Left kidney (tissue), 1 donor: ENCODE measurements at regions not wholly inside any gene's neighbourhood (a gene's known extent, or its start where the extent isn't known, plus 50 kb on each side); places are given as distances from the start of the nearest gene placed in this dataset.
A peak's percentile ranks its signal among the peaks of the same experiment; 100 is the strongest.
"Not testable (repeated sequence)": the region's sequence is repeated elsewhere in the genome, so short reads cannot be mapped to it uniquely, and the experiment has no call there.

Source experiments
- DNase-seq: peaks from one replicate; pipeline ENCODE4 v3.0.0-alpha.2; 2013

GRCh38 chr7:13198727-13199126 lies 511.3 kb downstream of the ARL4A start:
- DNase-seq, result no peak

- no peak for DNase-seq
Observed at GRCh38 chr7:13201628-13202027, 514.2 kb downstream of the ARL4A start.

DNA sequence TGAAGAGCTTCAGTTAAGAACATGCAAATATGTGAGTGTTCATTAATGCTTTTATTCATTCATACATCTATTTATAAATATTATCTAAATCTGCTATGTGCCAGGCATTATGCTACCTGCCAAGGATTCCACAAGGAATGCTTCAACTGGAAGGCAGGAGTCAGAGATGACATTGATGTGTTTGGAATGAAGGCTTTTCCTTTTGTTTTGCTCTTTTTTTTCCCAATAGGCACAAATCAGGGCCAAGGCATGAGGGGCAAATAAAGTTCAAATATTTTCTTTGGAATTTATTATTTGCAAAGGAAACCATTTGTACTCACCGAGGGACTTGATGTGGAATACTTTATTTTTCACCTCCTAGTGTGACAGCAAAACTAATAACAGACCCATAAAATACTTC lies 530.3 kb downstream of the ARL4A start:
- no peak for DNase-seq

GRCh38 chr7:13225068-13225467 lies 537.6 kb downstream of the ARL4A start:
- DNase-seq, result no peak

DNA sequence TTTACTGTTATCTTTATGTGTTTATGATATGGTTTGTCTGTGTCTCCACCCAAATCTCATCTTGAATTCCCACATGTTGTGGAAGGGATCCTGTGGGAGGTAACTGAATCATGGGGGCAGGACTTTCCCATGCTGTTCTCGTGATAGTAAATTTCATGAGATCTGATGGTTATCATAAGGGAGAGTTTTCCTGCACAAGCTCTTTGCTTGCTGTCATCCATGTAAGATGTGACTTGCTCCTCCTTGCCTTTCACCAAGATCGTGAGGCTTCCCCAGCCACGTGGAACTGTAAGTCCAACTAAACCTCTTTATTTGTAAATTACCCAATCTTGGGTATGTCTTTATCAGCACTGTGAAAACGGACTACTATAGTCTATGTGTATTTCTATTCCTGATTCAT lies 539.0 kb downstream of the ARL4A start:
- no peak for DNase-seq

DNA sequence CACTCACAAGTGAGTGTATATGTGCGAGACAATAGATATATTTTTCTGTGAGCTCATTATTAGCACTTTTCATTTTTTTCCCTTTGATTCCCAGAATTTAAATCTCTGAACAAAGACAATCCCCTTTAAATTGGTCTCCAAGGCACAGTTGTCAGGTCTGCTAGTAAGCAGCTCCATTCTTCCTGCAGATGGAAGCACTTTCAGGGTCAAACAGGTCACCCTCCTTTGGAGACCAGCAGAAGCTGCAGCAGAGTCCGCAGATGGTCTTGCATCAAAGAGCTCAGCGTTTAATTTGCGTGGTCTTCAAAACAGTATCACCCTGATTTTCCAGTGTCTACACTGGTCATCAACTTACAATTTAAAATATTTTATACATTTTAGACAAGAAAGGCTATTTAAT lies 543.8 kb downstream of the ARL4A start:
- DNase-seq, result no peak

DNA sequence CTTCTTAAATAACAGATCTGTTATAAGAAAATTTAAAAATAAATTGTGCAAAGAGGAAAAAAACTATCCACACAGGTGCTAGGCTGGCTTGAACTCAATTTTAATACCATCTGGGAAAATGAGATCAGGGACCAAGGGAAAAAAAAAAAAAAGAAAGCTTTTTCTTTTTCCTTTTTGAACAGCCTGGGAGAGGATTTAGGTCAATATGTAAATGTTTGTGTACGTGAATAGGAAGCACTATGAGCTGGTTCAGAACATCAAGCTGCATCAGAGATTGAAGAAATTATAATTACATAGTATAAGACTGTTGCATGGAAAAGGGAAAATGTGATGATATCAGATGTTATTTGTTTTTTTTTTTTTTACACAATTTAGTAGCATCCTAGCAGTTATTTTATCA lies 548.0 kb downstream of the ARL4A start:
- no peak for DNase-seq

- DNase-seq, result no peak
Observed at GRCh38 chr7:13236026-13236425, 548.6 kb downstream of the ARL4A start.

DNA sequence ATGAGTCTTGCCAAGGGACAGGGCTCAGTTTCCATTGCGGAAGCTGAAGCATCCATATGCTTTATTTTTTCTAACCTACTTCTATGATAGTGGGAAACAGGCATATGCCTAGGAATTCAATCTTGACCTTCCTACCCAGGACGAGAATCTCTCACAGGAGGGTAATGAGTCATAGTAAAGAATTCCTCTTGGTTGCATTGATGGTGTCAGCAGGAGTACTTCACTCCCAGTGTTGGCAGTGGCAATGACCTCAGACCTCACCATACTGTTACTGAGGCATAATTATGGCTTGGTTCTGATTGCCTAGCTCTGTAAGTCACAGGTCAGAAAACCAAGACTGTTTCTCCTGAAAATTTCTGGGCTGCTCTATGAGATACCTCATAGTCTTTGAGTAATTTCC lies 552.9 kb downstream of the ARL4A start:
- no peak for DNase-seq

DNA sequence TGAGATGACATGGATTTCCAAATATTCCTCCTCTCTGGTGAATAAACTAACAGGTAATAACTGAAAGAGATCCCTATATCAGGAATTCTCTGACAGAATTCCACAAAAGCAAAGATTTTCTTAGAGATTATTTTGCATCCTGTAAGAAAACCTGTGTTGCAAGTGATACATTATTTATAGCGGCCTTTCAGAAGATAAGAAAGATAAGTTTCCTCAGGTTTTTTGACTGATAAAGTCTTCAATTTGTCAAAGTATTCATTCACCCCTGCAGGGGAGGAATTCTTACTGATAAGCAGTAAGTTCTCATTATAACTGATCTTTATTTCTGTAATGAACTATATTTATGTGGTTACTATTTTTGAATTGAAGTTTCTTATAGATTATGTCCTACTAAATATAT lies 554.0 kb downstream of the ARL4A start:
- no peak for DNase-seq

DNA sequence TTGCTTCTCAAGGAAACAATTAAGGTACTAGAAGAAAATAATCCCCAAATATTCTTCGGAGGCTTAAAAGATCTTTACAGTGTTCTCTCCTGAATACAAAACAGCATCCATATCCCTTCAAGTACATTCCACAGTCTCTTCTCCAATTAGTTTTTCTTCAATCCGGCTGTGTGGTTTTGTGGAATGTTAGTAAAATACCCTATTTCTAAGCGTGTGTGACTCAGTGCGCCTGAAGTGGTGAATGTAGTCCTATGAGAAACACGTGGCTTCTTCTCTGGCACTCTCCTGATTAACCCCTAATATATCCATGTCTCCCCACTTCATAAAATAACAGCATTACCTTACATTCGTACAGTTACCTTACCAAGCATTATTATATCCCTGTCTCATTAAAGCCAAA lies 570.2 kb downstream of the ARL4A start:
- no peak for DNase-seq

DNA sequence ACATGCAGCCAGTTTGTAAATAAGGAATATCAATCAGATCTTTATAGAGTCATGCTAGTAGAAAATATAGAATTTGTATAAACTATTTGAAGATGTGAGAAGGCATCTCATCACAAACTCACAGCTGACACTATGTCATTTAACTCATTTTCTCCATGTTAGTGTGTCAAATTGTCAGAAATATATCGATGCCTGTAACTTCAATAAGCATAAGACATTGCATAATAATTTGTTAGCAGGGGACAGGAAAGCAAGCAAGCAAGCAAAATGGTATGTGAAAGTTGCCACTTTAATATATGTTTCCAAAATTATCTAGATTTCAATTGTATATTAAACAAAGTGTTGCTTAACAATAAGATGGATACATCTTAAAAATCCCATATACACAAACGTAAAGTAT lies 571.0 kb downstream of the ARL4A start:
- no peak for DNase-seq

- DNase-seq, result no peak
Observed at GRCh38 chr7:13259930-13260329, 572.5 kb downstream of the ARL4A start.

- peak; percentile 41 for DNase-seq
Observed at GRCh38 chr7:13262929-13263530, 575.6 kb downstream of the ARL4A start.

DNA sequence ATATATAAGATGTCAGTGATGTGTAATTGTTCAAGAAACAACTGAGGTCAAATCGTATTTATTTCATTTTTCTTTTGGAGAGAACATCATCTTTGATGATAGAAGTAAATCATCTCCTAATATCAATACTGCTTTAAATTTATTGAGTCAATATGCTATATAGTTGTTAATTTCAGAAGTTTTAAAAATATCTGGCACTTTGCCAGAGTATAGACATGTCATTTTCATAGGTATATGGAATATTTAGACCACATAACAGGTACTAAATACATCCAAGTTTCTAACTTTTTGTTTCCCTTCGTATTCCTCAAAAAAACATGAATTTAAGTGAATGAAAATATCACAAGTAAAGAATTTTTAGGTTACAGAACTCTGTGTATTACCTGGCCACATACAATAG lies 577.8 kb downstream of the ARL4A start:
- no peak for DNase-seq

- not testable (repeated sequence) for DNase-seq
Observed at GRCh38 chr7:13274205-13274604, 586.8 kb downstream of the ARL4A start.

GRCh38 chr7:13276977-13277376 lies 589.5 kb downstream of the ARL4A start:
- DNase-seq, result no peak

- DNase-seq, result no peak
Observed at GRCh38 chr7:13278020-13278419, 590.6 kb downstream of the ARL4A start.

DNA sequence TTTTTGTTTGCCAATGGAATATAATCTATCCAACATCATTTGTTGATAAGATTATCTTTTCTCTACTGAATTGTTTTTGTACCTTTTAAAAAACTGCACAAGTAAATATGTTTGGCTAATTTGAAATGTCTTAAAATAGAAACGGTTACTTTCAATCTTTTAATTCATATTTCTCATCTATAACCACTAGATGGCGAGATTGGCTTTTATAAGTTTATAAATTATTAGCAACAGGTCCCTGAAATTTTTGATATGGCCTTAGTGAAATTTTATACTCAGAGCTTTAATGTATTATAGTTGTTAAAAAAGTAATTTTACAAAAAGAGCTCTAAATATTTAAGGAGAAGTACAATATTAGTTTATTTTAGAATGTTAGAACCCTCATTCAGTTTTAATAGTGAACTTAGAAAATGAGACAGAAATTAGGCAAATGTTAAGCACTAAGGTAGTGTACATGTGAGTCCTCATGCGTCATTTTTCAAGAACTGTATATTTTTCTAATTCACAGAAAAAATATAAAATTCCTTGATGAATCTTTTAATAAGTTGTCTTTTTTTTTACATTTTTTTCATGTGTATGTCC lies 592.5 kb downstream of the ARL4A start:
- no peak for DNase-seq

DNA sequence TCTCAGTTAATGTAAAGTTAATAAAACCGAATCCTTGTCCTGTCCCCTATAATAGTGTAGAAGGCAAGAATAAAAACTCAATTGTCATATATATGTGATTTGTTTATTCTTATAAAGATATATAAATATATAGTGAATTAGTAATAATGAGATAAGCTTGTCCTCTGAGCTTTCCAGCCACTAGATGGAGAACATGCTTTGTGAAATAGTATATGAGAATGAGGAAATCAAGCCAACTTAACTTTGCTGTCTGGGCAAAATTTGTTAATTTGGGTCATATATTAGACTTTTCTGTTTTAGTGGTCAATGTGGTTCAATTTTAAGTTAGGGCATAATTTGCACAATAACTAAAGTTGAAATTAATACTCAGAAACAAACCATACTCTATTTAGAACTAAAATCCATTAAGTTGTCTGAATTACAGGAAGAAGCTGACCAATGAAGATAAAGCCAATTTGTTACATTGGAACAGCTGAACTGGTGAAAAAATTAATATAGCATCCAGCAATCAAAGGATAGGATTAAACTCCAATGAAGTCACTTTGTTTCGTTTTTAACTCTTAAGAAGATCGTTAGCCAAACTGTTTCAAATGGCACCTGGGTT lies 595.0 kb downstream of the ARL4A start:
- no peak for DNase-seq

GRCh38 chr7:13286916-13287315 lies 599.5 kb downstream of the ARL4A start:
- no peak for DNase-seq

- no peak for DNase-seq
Observed at GRCh38 chr7:13288516-13288915, 601.1 kb downstream of the ARL4A start.

DNA sequence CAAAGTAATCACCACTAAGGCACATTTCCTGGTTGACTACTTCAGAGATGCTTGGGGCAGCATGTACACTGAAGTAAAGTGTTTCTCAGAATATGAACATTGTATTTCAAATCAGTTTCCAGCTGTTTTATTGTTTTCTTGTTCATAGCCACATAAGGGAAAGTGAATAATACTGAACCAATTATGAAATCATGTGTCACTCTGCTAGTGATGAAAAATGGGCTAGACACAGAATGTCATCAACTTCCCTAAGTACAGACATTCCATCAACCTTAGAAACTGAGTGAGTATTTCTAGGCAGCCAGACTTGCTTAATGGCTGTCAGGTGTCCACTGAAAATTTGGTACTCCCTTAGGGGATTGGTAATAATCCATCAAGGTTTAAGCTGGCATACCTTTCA lies 603.5 kb downstream of the ARL4A start:
- DNase-seq, result no peak
